Suprapubic skin (tissue), 4 donors: ENCODE measurements at regions not wholly inside any gene's neighbourhood (a gene's known extent, or its start where the extent isn't known, plus 50 kb on each side); places are given as distances from the start of the nearest gene placed in this dataset.

Experiments used
- DNase-seq, 2 donors: peaks; one replicate each; pipeline ENCODE4 v3.0.0-alpha.2; 2019; ENCODE audit warnings: low spot score in 2 of 2
- H3K27ac ChIP-seq: fragments of 200-600 bp; sonication (generic); one replicate; pipeline ENCODE4 v1.5.1; 2019
- H3K27me3 ChIP-seq: fragments of 200-600 bp; sonication (generic); one replicate; pipeline ENCODE4 v1.5.1; 2019
- H3K36me3 ChIP-seq: fragments of 200-600 bp; sonication (generic); one replicate; pipeline ENCODE4 v1.5.1; 2019
- H3K4me1 ChIP-seq: fragments of 200-600 bp; sonication (generic); one replicate; pipeline ENCODE4 v1.5.1; 2019
- H3K4me3 ChIP-seq: fragments of 200-600 bp; sonication (generic); one replicate; pipeline ENCODE4 v1.5.1; 2019; ENCODE audit warnings: mild to moderate bottlenecking
- H3K9me3 ChIP-seq: fragments of 200-600 bp; sonication (generic); one replicate; pipeline ENCODE4 v1.5.1; 2019
- CTCF ChIP-seq, 2 donors: fragments of 200-600 bp in 1 of 2; fragments of 450-650 bp in 1 of 2; sonication (generic) in 1 of 2; IDR thresholded peaks; one replicate each; pipeline ENCODE4 v1.5.1; 2016 to 2019; ENCODE audit warnings: antibody characterized with exemption in 2 of 2, mild to moderate bottlenecking in 1 of 2, moderate library complexity in 1 of 2
- EP300 ChIP-seq: sonication (generic); formaldehyde crosslinking; IDR thresholded peaks from one replicate; pipeline ENCODE4 v1.6.1; 2017; ENCODE audit warnings: antibody characterized with exemption
- POLR2A ChIP-seq, 2 donors: fragments of 450-650 bp; IDR thresholded peaks; one replicate each; pipeline ENCODE4 v1.6.1; 2017; ENCODE audit warnings: antibody characterized with exemption in 2 of 2, mild to moderate bottlenecking in 2 of 2, moderate library complexity in 2 of 2
- POLR2AphosphoS5 ChIP-seq, 3 donors: sonication (generic); formaldehyde crosslinking; IDR thresholded peaks; one replicate each; pipeline ENCODE4 v1.6.1; 2017; ENCODE audit warnings: antibody characterized with exemption in 3 of 3
- WGBS: methylation state at CpG from one replicate; pipeline ENCODE4 v1.1.5; 2018; 5-methylcytosine and 5-hydroxymethylcytosine counted together

GRCh38 chr3:88712552-88712951 lies 394.9 kb upstream of the EPHA3 start:
- TF ChIP-seq CTCF (IDR thresholded peaks at IDR 0.05) = no peak
- no peak for TF ChIP-seq EP300
- TF ChIP-seq POLR2AphosphoS5 (IDR thresholded peaks at IDR 0.05) = no peak
- no peak for TF ChIP-seq POLR2A (IDR thresholded peaks at IDR 0.05)
- Histone ChIP-seq H3K9me3 (no peaks in the 10 kb centered on the region), H3K27ac (no peak overlapping the region), H3K36me3 (no peaks in the 10 kb centered on the region), H3K27me3 (no peaks in the 10 kb centered on the region), H3K4me1 (no peaks in the 10 kb centered on the region), H3K4me3 (no peak overlapping the region)
- DNase-seq = no peak
- 95% methylated on average over 2 of the region's 2 CpGs for WGBS

- H3K27me3 ChIP-seq = no peaks in the 10 kb centered on the region
- no peaks in the 10 kb centered on the region for H3K4me1 ChIP-seq
- DNase-seq = no peak
- H3K27ac ChIP-seq = no peak overlapping the region
- H3K4me3 ChIP-seq = no peak overlapping the region
- 92% methylated on average over 2 of the region's 2 CpGs for WGBS
- TF ChIP-seq POLR2AphosphoS5 (IDR thresholded peaks at IDR 0.05) = no peak
- no peak for TF ChIP-seq EP300
- no peak for TF ChIP-seq CTCF (IDR thresholded peaks at IDR 0.05)
- TF ChIP-seq POLR2A (IDR thresholded peaks at IDR 0.05) = no peak
- H3K36me3 ChIP-seq = no peaks in the 10 kb centered on the region
- no peaks in the 10 kb centered on the region for H3K9me3 ChIP-seq
These were observed 394.2 kb upstream of the EPHA3 start for GRCh38 chr3:88713233-88713691.

- 69% methylated on average over 2 of the region's 2 CpGs for WGBS
- Histone ChIP-seq H3K4me3 (no peak overlapping the region), H3K9me3 (no peaks in the 10 kb centered on the region), H3K4me1 (no peaks in the 10 kb centered on the region), H3K27me3 (no peaks in the 10 kb centered on the region), H3K36me3 (no peaks in the 10 kb centered on the region), H3K27ac (no peak overlapping the region)
- DNase-seq = no peak
- TF ChIP-seq CTCF (IDR thresholded peaks at IDR 0.05) (no peak), EP300 (no peak), POLR2A (IDR thresholded peaks at IDR 0.05) (no peak), POLR2AphosphoS5 (IDR thresholded peaks at IDR 0.05) (no peak)
These were observed 381.8 kb upstream of the EPHA3 start for GRCh38 chr3:88725440-88726165.

GRCh38 chr3:88732186-88732585 lies 375.2 kb upstream of the EPHA3 start:
- H3K9me3 ChIP-seq = no peaks in the 10 kb centered on the region
- TF ChIP-seq POLR2A (IDR thresholded peaks at IDR 0.05) (no peak), POLR2AphosphoS5 (IDR thresholded peaks at IDR 0.05) (no peak), CTCF (IDR thresholded peaks at IDR 0.05) (no peak), EP300 (no peak)
- no peak overlapping the region for H3K4me3 ChIP-seq
- H3K27ac ChIP-seq = no peak overlapping the region
- H3K4me1 ChIP-seq = no peaks in the 10 kb centered on the region
- H3K36me3 ChIP-seq = no peaks in the 10 kb centered on the region
- 73% methylated on average over 9 of the region's 9 CpGs for WGBS
- no peaks in the 10 kb centered on the region for H3K27me3 ChIP-seq
- no peak for DNase-seq

GRCh38 chr3:88742106-88742505 lies 365.3 kb upstream of the EPHA3 start:
- DNase-seq = no peak

More at GRCh38 chr3:88742106-88742505, 365.3 kb upstream of the EPHA3 start:
- H3K9me3 ChIP-seq = no peaks in the 10 kb centered on the region
- H3K4me1 ChIP-seq = no peaks in the 10 kb centered on the region
- H3K4me3 ChIP-seq = no peak overlapping the region
- H3K27ac ChIP-seq = no peak overlapping the region
- no peaks in the 10 kb centered on the region for H3K27me3 ChIP-seq
- no peaks in the 10 kb centered on the region for H3K36me3 ChIP-seq
- TF ChIP-seq CTCF (IDR thresholded peaks at IDR 0.05) (no peak), POLR2AphosphoS5 (IDR thresholded peaks at IDR 0.05) (no peak), EP300 (no peak), POLR2A (IDR thresholded peaks at IDR 0.05) (no peak)
